ENCODE measurements at regions not wholly inside any gene's neighbourhood (a gene's known extent, or its start where the extent isn't known, plus 50 kb on each side); places are given as distances from the start of the nearest gene placed in this dataset.
"Not testable (repeated sequence)": the region's sequence is repeated elsewhere in the genome, so short reads cannot be mapped to it uniquely, and the experiment has no call there.

GRCh38 chr1:166305371-166305770 is 138.6 kb upstream of the FAM78B start:
- DNase-seq (ENCODE audit: low read depth), result no peak

GRCh38 chr1:166307261-166308188 is 140.7 kb upstream of the FAM78B start:
- DNase-seq (ENCODE audit: low read depth), result no peak

GRCh38 chr1:166316306-166316705 is 149.5 kb upstream of the FAM78B start:
- DNase-seq (ENCODE audit: low read depth), result not testable (repeated sequence)

- DNase-seq (ENCODE audit: low read depth), result no peak
Measured at GRCh38 chr1:166322470-166322869, 155.7 kb upstream of the FAM78B start.

GRCh38 chr1:166327886-166328285 is 161.1 kb upstream of the FAM78B start:
- no peak for DNase-seq (ENCODE audit: low read depth)

GRCh38 chr1:166328956-166329355 is 162.2 kb upstream of the FAM78B start:
- DNase-seq (ENCODE audit: low read depth), result no peak

- DNase-seq (ENCODE audit: low read depth), result no peak
Measured at GRCh38 chr1:166330096-166330495, 163.3 kb upstream of the FAM78B start.

- no peak for DNase-seq (ENCODE audit: low read depth)
Measured at GRCh38 chr1:166338105-166338504, 171.3 kb upstream of the FAM78B start.

GRCh38 chr1:166340709-166341108 is 173.9 kb upstream of the FAM78B start:
- no peak for DNase-seq (ENCODE audit: low read depth)

- DNase-seq (ENCODE audit: low read depth), result no peak
Measured at GRCh38 chr1:166343276-166343675, 176.5 kb upstream of the FAM78B start.

- no peak for DNase-seq (ENCODE audit: low read depth)
Measured at GRCh38 chr1:166350490-166350889, 183.7 kb upstream of the FAM78B start.

- DNase-seq (ENCODE audit: low read depth), result no peak
Measured at GRCh38 chr1:166351676-166352075, 184.9 kb upstream of the FAM78B start.

GRCh38 chr1:166353213-166353612 is 186.4 kb upstream of the FAM78B start:
- no peak for DNase-seq (ENCODE audit: low read depth)

- no peak for DNase-seq (ENCODE audit: low read depth)
Measured at GRCh38 chr1:166354406-166354805, 187.6 kb upstream of the FAM78B start.

GRCh38 chr1:166365081-166365480 is 198.3 kb upstream of the FAM78B start:
- DNase-seq (ENCODE audit: low read depth), result no peak

- DNase-seq (ENCODE audit: low read depth), result no peak
Measured at GRCh38 chr1:166368030-166368429, 201.2 kb upstream of the FAM78B start.

- no peak for DNase-seq (ENCODE audit: low read depth)
Measured at GRCh38 chr1:166377896-166378295, 211.1 kb upstream of the FAM78B start.

- DNase-seq (ENCODE audit: low read depth), result no peak
Measured at GRCh38 chr1:166378805-166379204, 212.0 kb upstream of the FAM78B start.

- no peak for DNase-seq (ENCODE audit: low read depth)
Measured at GRCh38 chr1:166379447-166379846, 212.6 kb upstream of the FAM78B start.

GRCh38 chr1:166383137-166383536 is 216.3 kb upstream of the FAM78B start:
- no peak for DNase-seq (ENCODE audit: low read depth)

- no peak for DNase-seq (ENCODE audit: low read depth)
Measured at GRCh38 chr1:166383635-166384346, 217.0 kb upstream of the FAM78B start.

- no peak for DNase-seq (ENCODE audit: low read depth)
Measured at GRCh38 chr1:166384948-166385347, 218.1 kb upstream of the FAM78B start.

All from LHCN-M2 (cell line).